SH-SY5Y (cell line): ENCODE measurements at regions not wholly inside any gene's neighbourhood (a gene's known extent, or its start where the extent isn't known, plus 50 kb on each side); places are given as distances from the start of the nearest gene placed in this dataset.

Experiments used
- GATA2 ChIP-seq: IDR thresholded peaks from 2 replicates; pipeline ENCODE4 v1.6.1; 2011; ENCODE audit warnings: mild to moderate bottlenecking, low read depth, low read length
- GATA3 ChIP-seq: IDR thresholded peaks from 2 replicates; pipeline ENCODE4 v1.6.1; 2011; ENCODE audit warnings: low read depth, mild to moderate bottlenecking, low read length, moderate library complexity

GRCh38 chr2:126784621-126785020 is 114.1 kb upstream of the TEX51 start:
- TF ChIP-seq GATA2: no peak
- no peak for TF ChIP-seq GATA3
